HEK293 (cell line): ENCODE measurements at regions not wholly inside any gene's neighbourhood (a gene's known extent, or its start where the extent isn't known, plus 50 kb on each side); places are given as distances from the start of the nearest gene placed in this dataset.

Source experiments
- KLF10 ChIP-seq: fragments of 450-650 bp; IDR thresholded peaks from 2 replicates; pipeline ENCODE4 v1.5.1; 2018; ENCODE audit warnings: missing biosample characterization, mild to moderate bottlenecking, missing genetic modification characterization
- ZNF121 ChIP-seq: fragments of 450-650 bp; formaldehyde crosslinking; IDR thresholded peaks from 2 replicates; pipeline ENCODE4 v1.5.1; 2016; ENCODE audit warnings: missing biosample characterization, missing genetic modification characterization
- TF ChIP-seq, protein P1 (sequence below): fragments of 450-650 bp; formaldehyde crosslinking; IDR thresholded peaks from 2 replicates; pipeline ENCODE4 v1.5.1; 2016; ENCODE audit warnings: missing biosample characterization, missing genetic modification characterization
- TF ChIP-seq, protein P2 (sequence below): fragments of 450-650 bp; formaldehyde crosslinking; conservative IDR thresholded peaks from 2 replicates; pipeline ENCODE4 v1.5.1; 2016; ENCODE audit warnings: low read depth, missing biosample characterization, missing genetic modification characterization

DNA sequence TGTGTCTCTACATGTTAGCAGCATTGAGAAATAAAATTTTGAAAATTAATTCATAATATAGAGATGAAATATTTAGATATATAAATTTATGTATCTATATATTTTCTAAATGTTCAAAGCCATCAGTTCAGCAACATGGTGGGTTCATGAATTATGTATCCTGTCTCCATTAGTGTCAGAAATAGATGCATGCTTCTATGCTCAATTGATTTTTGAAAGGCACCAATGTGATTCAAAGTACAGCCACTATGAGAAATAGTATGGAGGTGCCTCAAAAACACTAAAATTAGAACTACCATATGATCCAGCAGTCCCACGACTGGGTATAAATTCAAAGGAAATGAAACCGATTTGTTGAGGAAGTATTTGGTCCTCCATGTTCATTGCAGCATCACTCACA lies 128.6 kb upstream of the SYN3 start:
- TF ChIP-seq, protein P1, sequence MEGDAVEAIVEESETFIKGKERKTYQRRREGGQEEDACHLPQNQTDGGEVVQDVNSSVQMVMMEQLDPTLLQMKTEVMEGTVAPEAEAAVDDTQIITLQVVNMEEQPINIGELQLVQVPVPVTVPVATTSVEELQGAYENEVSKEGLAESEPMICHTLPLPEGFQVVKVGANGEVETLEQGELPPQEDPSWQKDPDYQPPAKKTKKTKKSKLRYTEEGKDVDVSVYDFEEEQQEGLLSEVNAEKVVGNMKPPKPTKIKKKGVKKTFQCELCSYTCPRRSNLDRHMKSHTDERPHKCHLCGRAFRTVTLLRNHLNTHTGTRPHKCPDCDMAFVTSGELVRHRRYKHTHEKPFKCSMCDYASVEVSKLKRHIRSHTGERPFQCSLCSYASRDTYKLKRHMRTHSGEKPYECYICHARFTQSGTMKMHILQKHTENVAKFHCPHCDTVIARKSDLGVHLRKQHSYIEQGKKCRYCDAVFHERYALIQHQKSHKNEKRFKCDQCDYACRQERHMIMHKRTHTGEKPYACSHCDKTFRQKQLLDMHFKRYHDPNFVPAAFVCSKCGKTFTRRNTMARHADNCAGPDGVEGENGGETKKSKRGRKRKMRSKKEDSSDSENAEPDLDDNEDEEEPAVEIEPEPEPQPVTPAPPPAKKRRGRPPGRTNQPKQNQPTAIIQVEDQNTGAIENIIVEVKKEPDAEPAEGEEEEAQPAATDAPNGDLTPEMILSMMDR (tag by site-specific recombination), result no peak
- TF ChIP-seq KLF10 (tag by site-specific recombination), result no peak
- TF ChIP-seq ZNF121, result no peak
- TF ChIP-seq, protein P2, sequence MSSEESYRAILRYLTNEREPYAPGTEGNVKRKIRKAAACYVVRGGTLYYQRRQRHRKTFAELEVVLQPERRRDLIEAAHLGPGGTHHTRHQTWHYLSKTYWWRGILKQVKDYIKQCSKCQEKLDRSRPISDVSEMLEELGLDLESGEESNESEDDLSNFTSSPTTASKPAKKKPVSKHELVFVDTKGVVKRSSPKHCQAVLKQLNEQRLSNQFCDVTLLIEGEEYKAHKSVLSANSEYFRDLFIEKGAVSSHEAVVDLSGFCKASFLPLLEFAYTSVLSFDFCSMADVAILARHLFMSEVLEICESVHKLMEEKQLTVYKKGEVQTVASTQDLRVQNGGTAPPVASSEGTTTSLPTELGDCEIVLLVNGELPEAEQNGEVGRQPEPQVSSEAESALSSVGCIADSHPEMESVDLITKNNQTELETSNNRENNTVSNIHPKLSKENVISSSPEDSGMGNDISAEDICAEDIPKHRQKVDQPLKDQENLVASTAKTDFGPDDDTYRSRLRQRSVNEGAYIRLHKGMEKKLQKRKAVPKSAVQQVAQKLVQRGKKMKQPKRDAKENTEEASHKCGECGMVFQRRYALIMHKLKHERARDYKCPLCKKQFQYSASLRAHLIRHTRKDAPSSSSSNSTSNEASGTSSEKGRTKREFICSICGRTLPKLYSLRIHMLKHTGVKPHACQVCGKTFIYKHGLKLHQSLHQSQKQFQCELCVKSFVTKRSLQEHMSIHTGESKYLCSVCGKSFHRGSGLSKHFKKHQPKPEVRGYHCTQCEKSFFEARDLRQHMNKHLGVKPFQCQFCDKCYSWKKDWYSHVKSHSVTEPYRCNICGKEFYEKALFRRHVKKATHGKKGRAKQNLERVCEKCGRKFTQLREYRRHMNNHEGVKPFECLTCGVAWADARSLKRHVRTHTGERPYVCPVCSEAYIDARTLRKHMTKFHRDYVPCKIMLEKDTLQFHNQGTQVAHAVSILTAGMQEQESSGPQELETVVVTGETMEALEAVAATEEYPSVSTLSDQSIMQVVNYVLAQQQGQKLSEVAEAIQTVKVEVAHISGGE (tag by site-specific recombination), result no peak
